Lung (tissue), 11 donors: ENCODE measurements at regions not wholly inside any gene's neighbourhood (a gene's known extent, or its start where the extent isn't known, plus 50 kb on each side); places are given as distances from the start of the nearest gene placed in this dataset.

Experiments used
- ATAC-seq: fragments of 200-7000 bp; cut with Tn5 transposase; one replicate; pipeline ENCODE4 v1.9.1; 2020; ENCODE audit warnings: moderate number of reproducible peaks; ENCODE audit not compliant: insufficient read depth, low FRiP score
- DNase-seq, 3 donors: peaks; one replicate each; pipeline ENCODE4 v3.0.0-alpha.2; 2013 to 2017
- H3K27ac ChIP-seq, 2 donors: one replicate each; pipeline ENCODE4 v1.5.1; 2013; ENCODE audit warnings: mild to moderate bottlenecking in 2 of 2, moderate library complexity in 2 of 2, control low read depth in 1 of 2, inconsistent platforms in 1 of 2, low read depth in 1 of 2, low read length in 1 of 2
- H3K27me3 ChIP-seq, 3 donors: one replicate each; pipeline ENCODE4 v1.5.1; 2013; ENCODE audit warnings: low read length in 2 of 3; ENCODE audit not compliant: control insufficient read depth in 3 of 3, insufficient read depth in 3 of 3
- H3K36me3 ChIP-seq, 4 donors: one replicate each; pipeline ENCODE4 v1.5.1; 2013; ENCODE audit warnings: low read length in 4 of 4, mild to moderate bottlenecking in 1 of 4, moderate library complexity in 1 of 4; ENCODE audit not compliant: control insufficient read depth in 4 of 4, insufficient read depth in 4 of 4
- H3K4me1 ChIP-seq, 5 donors: one replicate each; pipeline ENCODE4 v1.5.1; 2013; ENCODE audit warnings: low read length in 5 of 5, mild to moderate bottlenecking in 2 of 5, moderate library complexity in 1 of 5; ENCODE audit not compliant: control insufficient read depth in 5 of 5, insufficient read depth in 5 of 5
- H3K4me3 ChIP-seq: one replicate; pipeline ENCODE4 v1.5.1; 2013; ENCODE audit warnings: mild to moderate bottlenecking, control low read depth, moderate library complexity
- H3K9ac ChIP-seq, 2 donors: one replicate each; pipeline ENCODE4 v1.5.1; 2013; ENCODE audit warnings: low read length in 2 of 2, control low read depth in 1 of 2; ENCODE audit not compliant: insufficient read depth in 1 of 2
- H3K9me3 ChIP-seq, 4 donors: one replicate each; pipeline ENCODE4 v1.5.1; 2013; ENCODE audit warnings: low read length in 3 of 4, mild to moderate bottlenecking in 1 of 4, moderate library complexity in 1 of 4; ENCODE audit not compliant: control insufficient read depth in 4 of 4, insufficient read depth in 3 of 4
- WGBS, 2 donors: extraction: QIAGEN DNeasy Blood & Tissue Kit; methylation state at CpG; one replicate each; pipeline ENCODE4 v1.1.7; 2013; 5-methylcytosine and 5-hydroxymethylcytosine counted together
- TF ChIP-seq, protein P1 (sequence below): IDR thresholded peaks from 2 replicates; pipeline ENCODE4 v1.5.1; 2012; ENCODE audit warnings: mild to moderate bottlenecking; ENCODE audit errors: control extremely low read depth, extremely low read depth
- donor health status: control.
- donor health status: control.
- donor health status: Bipolar disorder and iron deficiency.
- donor health status: healthy.
- donor health status: DM: yes; HTN: yes; CAD: no.

GRCh38 chr1:5311147-5311546, 656.7 kb downstream of the AJAP1 start:
- peaks cover 0 to 8% (median 0%) of the 10 kb centered on the region in 3 donors for H3K27me3 ChIP-seq

GRCh38 chr1:5308249-5308648, 653.8 kb downstream of the AJAP1 start:
- DNase-seq (no peak), ATAC-seq (no peak)
- TF ChIP-seq, protein P1, sequence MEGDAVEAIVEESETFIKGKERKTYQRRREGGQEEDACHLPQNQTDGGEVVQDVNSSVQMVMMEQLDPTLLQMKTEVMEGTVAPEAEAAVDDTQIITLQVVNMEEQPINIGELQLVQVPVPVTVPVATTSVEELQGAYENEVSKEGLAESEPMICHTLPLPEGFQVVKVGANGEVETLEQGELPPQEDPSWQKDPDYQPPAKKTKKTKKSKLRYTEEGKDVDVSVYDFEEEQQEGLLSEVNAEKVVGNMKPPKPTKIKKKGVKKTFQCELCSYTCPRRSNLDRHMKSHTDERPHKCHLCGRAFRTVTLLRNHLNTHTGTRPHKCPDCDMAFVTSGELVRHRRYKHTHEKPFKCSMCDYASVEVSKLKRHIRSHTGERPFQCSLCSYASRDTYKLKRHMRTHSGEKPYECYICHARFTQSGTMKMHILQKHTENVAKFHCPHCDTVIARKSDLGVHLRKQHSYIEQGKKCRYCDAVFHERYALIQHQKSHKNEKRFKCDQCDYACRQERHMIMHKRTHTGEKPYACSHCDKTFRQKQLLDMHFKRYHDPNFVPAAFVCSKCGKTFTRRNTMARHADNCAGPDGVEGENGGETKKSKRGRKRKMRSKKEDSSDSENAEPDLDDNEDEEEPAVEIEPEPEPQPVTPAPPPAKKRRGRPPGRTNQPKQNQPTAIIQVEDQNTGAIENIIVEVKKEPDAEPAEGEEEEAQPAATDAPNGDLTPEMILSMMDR, result no peak
- no peaks in the 10 kb centered on the region for H3K36me3 ChIP-seq
- H3K4me1 ChIP-seq, result no peaks in the 10 kb centered on the region
- H3K4me3 ChIP-seq, result no peak overlapping the region
- 69 to 82% methylated on average over 6 of the region's 6 CpGs for WGBS, 2 donors
- peaks cover 0 to 7% (median 0%) of the 10 kb centered on the region in 3 donors for H3K27me3 ChIP-seq
- H3K9me3 ChIP-seq, result no peaks in the 10 kb centered on the region
- H3K9ac ChIP-seq, result no peak overlapping the region
- H3K27ac ChIP-seq, result no peak overlapping the region

More at GRCh38 chr1:5311147-5311546, 656.7 kb downstream of the AJAP1 start:
- ATAC-seq, result no peak
- no peaks in the 10 kb centered on the region for H3K36me3 ChIP-seq
- TF ChIP-seq, protein P1, result no peak
- DNase-seq, result no peak
- H3K4me1 ChIP-seq, result no peaks in the 10 kb centered on the region
- H3K27ac ChIP-seq, result no peak overlapping the region
- no peak overlapping the region for H3K4me3 ChIP-seq
- no peaks in the 10 kb centered on the region for H3K9me3 ChIP-seq
- no peak overlapping the region for H3K9ac ChIP-seq
- WGBS, 2 donors, result 66 to 89% methylated on average over 12 of the region's 12 CpGs

- peaks cover 0 to 3% (median 0%) of the 10 kb centered on the region in 3 donors for H3K27me3 ChIP-seq
- WGBS, 2 donors, result 71 to 91% methylated on average over 6 of the region's 6 CpGs
- H3K36me3 ChIP-seq, result no peaks in the 10 kb centered on the region
- no peak overlapping the region for H3K9ac ChIP-seq
- TF ChIP-seq, protein P1, result no peak
- DNase-seq, result no peak
- no peak for ATAC-seq
- no peaks in the 10 kb centered on the region for H3K4me1 ChIP-seq
- no peak overlapping the region for H3K27ac ChIP-seq
- no peak overlapping the region for H3K4me3 ChIP-seq
- H3K9me3 ChIP-seq, result peaks cover 0 to 3% (median 0%) of the 10 kb centered on the region in 4 donors
Measured at GRCh38 chr1:5304702-5305101, 650.3 kb downstream of the AJAP1 start.

GRCh38 chr1:5298376-5298775, 644.0 kb downstream of the AJAP1 start:
- DNase-seq (no peak), ATAC-seq (no peak)
- Histone ChIP-seq H3K36me3 (no peaks in the 10 kb centered on the region), H3K4me3 (no peak overlapping the region), H3K27ac (no peak overlapping the region), H3K27me3 (peaks cover 0 to 3% (median 0%) of the 10 kb centered on the region in 3 donors), H3K4me1 (no peaks in the 10 kb centered on the region), H3K9ac (no peak overlapping the region), H3K9me3 (peaks cover 0 to 5% (median 0%) of the 10 kb centered on the region in 4 donors)
- 94 to 97% methylated on average over 6 of the region's 6 CpGs for WGBS, 2 donors
- TF ChIP-seq, protein P1, result no peak
